Liver (tissue), 3 donors: ENCODE measurements at regions not wholly inside any gene's neighbourhood (a gene's known extent, or its start where the extent isn't known, plus 50 kb on each side); places are given as distances from the start of the nearest gene placed in this dataset.

Experiments used
- CTCF ChIP-seq: fragments of 150-350 bp; IDR thresholded peaks from 2 replicates; pipeline ENCODE4 v1.5.1; 2017; ENCODE audit warnings: improper control_type of control experiment, low read depth, low read length; ENCODE audit not compliant: missing input control
- GABPA ChIP-seq, 2 donors: IDR thresholded peaks in 1 of 2; conservative IDR thresholded peaks in 1 of 2; 2 replicates each; pipeline ENCODE4 v1.6.1; 2016; ENCODE audit warnings: antibody characterized with exemption in 2 of 2, mild to moderate bottlenecking in 1 of 2, moderate library complexity in 1 of 2
- JUND ChIP-seq, 2 donors: IDR thresholded peaks; 2 replicates each; pipeline ENCODE4 v1.6.1; 2016; ENCODE audit warnings: antibody characterized with exemption in 2 of 2
- SP1 ChIP-seq: IDR thresholded peaks from 2 replicates; pipeline ENCODE4 v1.6.1; 2018; ENCODE audit warnings: antibody characterized with exemption, mild to moderate bottlenecking
- TAF1 ChIP-seq: conservative IDR thresholded peaks from 2 replicates; pipeline ENCODE4 v1.6.1; 2016; ENCODE audit warnings: antibody characterized with exemption, mild to moderate bottlenecking
- YY1 ChIP-seq: IDR thresholded peaks from 2 replicates; pipeline ENCODE4 v1.6.1; 2016; ENCODE audit warnings: antibody characterized with exemption, mild to moderate bottlenecking
- donor health status: healthy.
- donor health status: healthy.

- TF ChIP-seq CTCF = no peak
- no peak for TF ChIP-seq TAF1
- TF ChIP-seq GABPA (IDR thresholded peaks at IDR 0.05 in 1 of 2, conservative IDR thresholded peaks at IDR 0.05 in 1 of 2) = no peak
- no peak for TF ChIP-seq YY1
- no peak for TF ChIP-seq SP1
- no peak for TF ChIP-seq JUND (IDR thresholded peaks at IDR 0.05)
These were observed 116.3 kb upstream of the MEF2A start for GRCh38 chr15:99449514-99449913.
